Epidermal melanocyte (primary cell): ENCODE measurements at regions not wholly inside any gene's neighbourhood (a gene's known extent, or its start where the extent isn't known, plus 50 kb on each side); places are given as distances from the start of the nearest gene placed in this dataset.
"Not testable (repeated sequence)": the region's sequence is repeated elsewhere in the genome, so short reads cannot be mapped to it uniquely, and the experiment has no call there.

Source experiments
- DNase-seq: peaks from one replicate; pipeline ENCODE4 v3.0.0; 2011; ENCODE audit warnings: low spot score; ENCODE audit not compliant: insufficient read length

- no peak for DNase-seq
Measured at GRCh38 chr10:55766212-55766611, 594.8 kb downstream of the ZWINT start.

- no peak for DNase-seq
Measured at GRCh38 chr10:55750458-55750857, 610.6 kb downstream of the ZWINT start.

GRCh38 chr10:55747244-55747643, 613.8 kb downstream of the ZWINT start:
- no peak for DNase-seq

- no peak for DNase-seq
Measured at GRCh38 chr10:55746002-55746401, 615.1 kb downstream of the ZWINT start.

- no peak for DNase-seq
Measured at GRCh38 chr10:55742487-55742886, 618.6 kb downstream of the ZWINT start.

- DNase-seq: not testable (repeated sequence)
Measured at GRCh38 chr10:55740767-55741166, 620.3 kb downstream of the ZWINT start.

GRCh38 chr10:55740110-55740509, 620.9 kb downstream of the ZWINT start:
- no peak for DNase-seq

- no peak for DNase-seq
Measured at GRCh38 chr10:55734112-55734511, 626.9 kb downstream of the ZWINT start.

GRCh38 chr10:55704950-55705349, 656.1 kb downstream of the ZWINT start:
- DNase-seq: no peak

- no peak for DNase-seq
Measured at GRCh38 chr10:55668326-55668922, 692.6 kb downstream of the ZWINT start.

- no peak for DNase-seq
Measured at GRCh38 chr10:55653531-55653930, 707.5 kb downstream of the ZWINT start.

- DNase-seq: no peak
Measured at GRCh38 chr10:55641601-55642000, 719.5 kb downstream of the ZWINT start.

GRCh38 chr10:55631071-55631654, 729.9 kb downstream of the ZWINT start:
- no peak for DNase-seq

- no peak for DNase-seq
Measured at GRCh38 chr10:55630491-55631056, 730.5 kb downstream of the ZWINT start.

- no peak for DNase-seq
Measured at GRCh38 chr10:55629793-55630490, 731.1 kb downstream of the ZWINT start.

- no peak for DNase-seq
Measured at GRCh38 chr10:55628260-55628701, 732.8 kb downstream of the ZWINT start.

GRCh38 chr10:55627501-55628051, 733.5 kb downstream of the ZWINT start:
- no peak for DNase-seq

GRCh38 chr10:55601690-55602478, 759.2 kb downstream of the ZWINT start:
- DNase-seq: not testable (repeated sequence)

- DNase-seq: no peak
Measured at GRCh38 chr10:55551603-55552002, 750.6 kb upstream of the PCDH15 start.

- no peak for DNase-seq
Measured at GRCh38 chr10:55550236-55550635, 749.2 kb upstream of the PCDH15 start.

GRCh38 chr10:55537497-55537896, 736.5 kb upstream of the PCDH15 start:
- not testable (repeated sequence) for DNase-seq
